Peyer's patch (tissue), 4 donors: ENCODE measurements at regions not wholly inside any gene's neighbourhood (a gene's known extent, or its start where the extent isn't known, plus 50 kb on each side); places are given as distances from the start of the nearest gene placed in this dataset.

Experiments
- POLR2A ChIP-seq, 2 donors: fragments of 450-650 bp; IDR thresholded peaks; one replicate each; pipeline ENCODE4 v1.5.1; 2017; ENCODE audit warnings: antibody characterized with exemption in 2 of 2, mild to moderate bottlenecking in 2 of 2, moderate library complexity in 2 of 2
- TF ChIP-seq, protein P1 (sequence below), 6 experiments: fragments of 450-650 bp in 4 of 6; fragments of 200-600 bp in 2 of 6; sonication (generic) in 1 of 6; IDR thresholded peaks; one replicate each; pipeline ENCODE4 v1.5.1; 2017 to 2019; ENCODE audit warnings: antibody characterized with exemption in 6 of 6, mild to moderate bottlenecking in 3 of 6, moderate library complexity in 1 of 6

GRCh38 chr15:85306946-85307686, 73.3 kb upstream of the AKAP13 start:
- TF ChIP-seq, protein P1, sequence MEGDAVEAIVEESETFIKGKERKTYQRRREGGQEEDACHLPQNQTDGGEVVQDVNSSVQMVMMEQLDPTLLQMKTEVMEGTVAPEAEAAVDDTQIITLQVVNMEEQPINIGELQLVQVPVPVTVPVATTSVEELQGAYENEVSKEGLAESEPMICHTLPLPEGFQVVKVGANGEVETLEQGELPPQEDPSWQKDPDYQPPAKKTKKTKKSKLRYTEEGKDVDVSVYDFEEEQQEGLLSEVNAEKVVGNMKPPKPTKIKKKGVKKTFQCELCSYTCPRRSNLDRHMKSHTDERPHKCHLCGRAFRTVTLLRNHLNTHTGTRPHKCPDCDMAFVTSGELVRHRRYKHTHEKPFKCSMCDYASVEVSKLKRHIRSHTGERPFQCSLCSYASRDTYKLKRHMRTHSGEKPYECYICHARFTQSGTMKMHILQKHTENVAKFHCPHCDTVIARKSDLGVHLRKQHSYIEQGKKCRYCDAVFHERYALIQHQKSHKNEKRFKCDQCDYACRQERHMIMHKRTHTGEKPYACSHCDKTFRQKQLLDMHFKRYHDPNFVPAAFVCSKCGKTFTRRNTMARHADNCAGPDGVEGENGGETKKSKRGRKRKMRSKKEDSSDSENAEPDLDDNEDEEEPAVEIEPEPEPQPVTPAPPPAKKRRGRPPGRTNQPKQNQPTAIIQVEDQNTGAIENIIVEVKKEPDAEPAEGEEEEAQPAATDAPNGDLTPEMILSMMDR (IDR thresholded peaks at IDR 0.05) = no peak
- TF ChIP-seq POLR2A (IDR thresholded peaks at IDR 0.05) = no peak
